ENCODE measurements at regions not wholly inside any gene's neighbourhood (a gene's known extent, or its start where the extent isn't known, plus 50 kb on each side); places are given as distances from the start of the nearest gene placed in this dataset.

DNA sequence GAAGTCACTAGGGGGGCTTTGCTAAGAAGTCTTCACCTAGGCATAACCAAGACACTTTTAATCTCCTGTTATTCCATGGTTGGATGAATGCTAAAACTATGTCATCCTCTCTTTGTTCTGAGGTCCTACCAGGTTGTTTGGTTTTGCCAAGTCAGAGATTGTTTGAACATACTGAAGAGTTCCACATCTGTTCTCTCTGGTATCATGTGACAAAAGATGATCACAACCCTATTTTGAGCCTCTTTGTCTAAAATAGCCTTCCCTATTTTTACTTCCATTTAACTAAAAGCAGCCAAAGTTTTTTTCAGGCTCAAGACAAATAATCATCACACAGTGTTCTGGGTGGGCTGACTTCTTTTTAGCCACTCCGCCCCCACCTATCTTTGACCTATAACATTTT lies 218.4 kb upstream of the LMCD1 start:
- Histone ChIP-seq H2AK5ac (ENCODE audit: low read length, severe bottlenecking) (no peak overlapping the region), H4K91ac (ENCODE audit: low read length) (no peak overlapping the region), H2AFZ (ENCODE audit: low read depth, low read length) (no peak overlapping the region), H3K4me3 (ENCODE audit: insufficient read depth in 1 of 2, low read depth in 1 of 2, low read length in 2 of 2) (no peak overlapping the region), H2BK120ac (ENCODE audit: low read depth, low read length) (no peak overlapping the region), H3K14ac (ENCODE audit: low read length in 2 of 2) (no peak overlapping the region), H3K4me1 (ENCODE audit: control insufficient read depth, insufficient read depth, low read depth, low read length) (peaks cover 7% of the 10 kb centered on the region), H2BK15ac (ENCODE audit: low read depth, poor library complexity, severe bottlenecking) (no peak overlapping the region), H3K4me2 (ENCODE audit: low read length, poor library complexity, severe bottlenecking) (no peak overlapping the region), H3K9ac (ENCODE audit: low read length) (no peak overlapping the region), H3K23ac (ENCODE audit: low read length in 2 of 2) (no peak overlapping the region), H3K36me3 (ENCODE audit: control insufficient read depth in 1 of 2, insufficient read depth in 2 of 2, low read depth in 1 of 2, low read length in 2 of 2) (no peaks in the 10 kb centered on the region), H3K27ac (ENCODE audit: low read length, poor library complexity, severe bottlenecking) (no peak overlapping the region), H3K27me3 (ENCODE audit: control insufficient read depth in 1 of 2, insufficient read depth in 1 of 2, low read length in 2 of 2) (peaks cover 0 to 14% of the 10 kb centered on the region in 2 experiments), H3K79me1 (replicated peaks; ENCODE audit: low read length, poor library complexity, severe bottlenecking) (no peaks in the 10 kb centered on the region), H4K8ac (ENCODE audit: low read length) (no peak overlapping the region), H3K18ac (ENCODE audit: low read depth in 1 of 2, low read length in 2 of 2) (no peak overlapping the region), H3K9me3 (ENCODE audit: control insufficient read depth, low read length) (no peaks in the 10 kb centered on the region), H2BK5ac (ENCODE audit: low read depth, low read length, poor library complexity, severe bottlenecking) (no peak overlapping the region), H3K4ac (ENCODE audit: low read depth in 1 of 2, low read length in 2 of 2) (no peak overlapping the region), H2BK12ac (ENCODE audit: low read length in 2 of 2) (no peak overlapping the region)
- DNase-seq: no peak
- WGBS: no CpG with 5 or more reads among the region's 1 CpG

DNA sequence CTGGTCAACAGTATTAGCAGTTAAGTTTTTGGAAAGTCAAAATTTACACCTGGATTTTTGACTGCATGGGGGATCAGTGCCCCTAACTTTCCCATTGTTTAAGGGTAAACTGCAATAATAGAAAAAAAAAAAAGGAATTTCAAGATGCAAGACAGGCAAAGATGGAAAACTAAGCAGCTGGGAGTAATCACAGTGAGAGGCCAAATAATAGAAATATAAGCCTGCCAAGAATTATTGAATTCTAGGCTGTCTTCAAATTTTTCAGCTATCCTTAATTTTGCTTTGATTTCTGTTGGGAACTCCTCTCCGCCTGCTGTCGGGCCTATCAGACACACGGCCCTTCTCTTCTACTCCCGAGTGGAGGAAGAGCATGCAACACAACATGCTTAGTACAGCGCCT lies 215.5 kb upstream of the LMCD1 start:
- Histone ChIP-seq H2BK120ac (ENCODE audit: low read depth, low read length) (no peak overlapping the region), H3K4ac (ENCODE audit: low read depth in 1 of 2, low read length in 2 of 2) (no peak overlapping the region), H3K79me1 (replicated peaks; ENCODE audit: low read length, poor library complexity, severe bottlenecking) (no peaks in the 10 kb centered on the region), H3K27ac (ENCODE audit: low read length, poor library complexity, severe bottlenecking) (no peak overlapping the region), H4K8ac (ENCODE audit: low read length) (no peak overlapping the region), H2BK12ac (ENCODE audit: low read length in 2 of 2) (no peak overlapping the region), H2BK15ac (ENCODE audit: low read depth, poor library complexity, severe bottlenecking) (no peak overlapping the region), H3K14ac (ENCODE audit: low read length in 2 of 2) (no peak overlapping the region), H3K9me3 (ENCODE audit: control insufficient read depth, low read length) (no peaks in the 10 kb centered on the region), H3K9ac (ENCODE audit: low read length) (no peak overlapping the region), H3K23ac (ENCODE audit: low read length in 2 of 2) (no peak overlapping the region), H3K4me3 (ENCODE audit: insufficient read depth in 1 of 2, low read depth in 1 of 2, low read length in 2 of 2) (no peak overlapping the region), H2AK5ac (ENCODE audit: low read length, severe bottlenecking) (no peak overlapping the region), H4K91ac (ENCODE audit: low read length) (no peak overlapping the region), H3K36me3 (ENCODE audit: control insufficient read depth in 1 of 2, insufficient read depth in 2 of 2, low read depth in 1 of 2, low read length in 2 of 2) (no peaks in the 10 kb centered on the region), H3K4me1 (ENCODE audit: control insufficient read depth, insufficient read depth, low read depth, low read length) (no peaks in the 10 kb centered on the region), H2BK5ac (ENCODE audit: low read depth, low read length, poor library complexity, severe bottlenecking) (no peak overlapping the region), H2AFZ (ENCODE audit: low read depth, low read length) (no peak overlapping the region), H3K27me3 (ENCODE audit: control insufficient read depth in 1 of 2, insufficient read depth in 1 of 2, low read length in 2 of 2) (no peaks in the 10 kb centered on the region), H3K4me2 (ENCODE audit: low read length, poor library complexity, severe bottlenecking) (no peak overlapping the region), H3K18ac (ENCODE audit: low read depth in 1 of 2, low read length in 2 of 2) (no peak overlapping the region)
- no peak for DNase-seq
- 100% methylated on average over 5 of the region's 5 CpGs for WGBS

DNA sequence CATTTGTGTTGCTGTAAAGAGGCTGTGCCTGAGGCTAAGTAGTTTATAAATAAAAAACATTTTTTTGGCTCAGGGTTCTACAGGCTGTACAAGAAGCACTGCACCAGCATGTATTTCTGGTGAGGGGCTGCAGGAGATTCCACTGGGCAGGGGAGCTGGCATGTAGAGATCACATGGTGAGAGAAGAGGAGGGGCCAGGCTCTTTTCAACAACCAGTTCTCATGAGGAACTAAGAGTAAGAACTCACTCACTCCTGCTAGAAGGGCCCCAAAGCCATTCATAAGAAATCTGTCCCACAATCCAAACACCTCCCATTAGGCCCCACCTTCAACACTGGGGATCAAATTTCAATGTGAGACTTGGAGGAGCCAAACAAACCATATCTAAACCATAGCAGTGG lies 214.9 kb upstream of the LMCD1 start:
- H2BK15ac ChIP-seq (ENCODE audit: low read depth, poor library complexity, severe bottlenecking): no peak overlapping the region
- no peak overlapping the region for H3K27ac ChIP-seq (ENCODE audit: low read length, poor library complexity, severe bottlenecking)
- H3K4me2 ChIP-seq (ENCODE audit: low read length, poor library complexity, severe bottlenecking): no peak overlapping the region
- H2BK5ac ChIP-seq (ENCODE audit: low read depth, low read length, poor library complexity, severe bottlenecking): no peak overlapping the region
- no peaks in the 10 kb centered on the region for H3K4me1 ChIP-seq (ENCODE audit: control insufficient read depth, insufficient read depth, low read depth, low read length)
- H3K18ac ChIP-seq (ENCODE audit: low read depth in 1 of 2, low read length in 2 of 2): no peak overlapping the region
- DNase-seq: no peak
- H3K36me3 ChIP-seq (ENCODE audit: control insufficient read depth in 1 of 2, insufficient read depth in 2 of 2, low read depth in 1 of 2, low read length in 2 of 2): no peaks in the 10 kb centered on the region
- H2BK12ac ChIP-seq (ENCODE audit: low read length in 2 of 2): no peak overlapping the region
- H2BK120ac ChIP-seq (ENCODE audit: low read depth, low read length): no peak overlapping the region
- no peak overlapping the region for H4K8ac ChIP-seq (ENCODE audit: low read length)
- no peak overlapping the region for H3K14ac ChIP-seq (ENCODE audit: low read length in 2 of 2)
- H3K4ac ChIP-seq (ENCODE audit: low read depth in 1 of 2, low read length in 2 of 2): no peak overlapping the region
- H3K9ac ChIP-seq (ENCODE audit: low read length): no peak overlapping the region
- H3K4me3 ChIP-seq (ENCODE audit: insufficient read depth in 1 of 2, low read depth in 1 of 2, low read length in 2 of 2): no peak overlapping the region
- no peak overlapping the region for H4K91ac ChIP-seq (ENCODE audit: low read length)
- H2AFZ ChIP-seq (ENCODE audit: low read depth, low read length): no peak overlapping the region
- no peaks in the 10 kb centered on the region for H3K27me3 ChIP-seq (ENCODE audit: control insufficient read depth in 1 of 2, insufficient read depth in 1 of 2, low read length in 2 of 2)
- H2AK5ac ChIP-seq (ENCODE audit: low read length, severe bottlenecking): no peak overlapping the region
- no peaks in the 10 kb centered on the region for H3K9me3 ChIP-seq (ENCODE audit: control insufficient read depth, low read length)
- H3K79me1 ChIP-seq (replicated peaks; ENCODE audit: low read length, poor library complexity, severe bottlenecking): no peaks in the 10 kb centered on the region
- H3K23ac ChIP-seq (ENCODE audit: low read length in 2 of 2): no peak overlapping the region

DNA sequence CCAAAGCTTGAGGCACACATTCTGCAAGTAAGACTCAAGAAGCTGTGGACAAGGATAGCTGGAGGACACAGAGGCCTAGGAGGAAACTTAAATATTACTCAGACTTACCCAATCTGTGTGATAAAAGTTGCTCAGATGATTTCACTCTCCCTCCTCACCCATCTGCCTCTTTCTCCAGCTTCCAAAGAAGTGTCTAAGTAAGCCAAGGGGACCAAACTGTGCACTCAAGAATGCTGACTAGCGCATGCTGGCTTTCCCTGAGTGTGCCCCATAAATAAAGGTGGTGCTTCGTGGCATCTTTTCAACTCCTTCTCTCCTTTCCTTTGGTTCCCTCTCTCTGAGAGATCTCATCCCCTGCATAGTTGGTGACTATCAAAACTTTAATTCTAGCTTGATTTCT lies 211.0 kb upstream of the LMCD1 start:
- Histone ChIP-seq H2AFZ (ENCODE audit: low read depth, low read length) (no peak overlapping the region), H4K91ac (ENCODE audit: low read length) (no peak overlapping the region), H3K18ac (ENCODE audit: low read depth in 1 of 2, low read length in 2 of 2) (no peak overlapping the region), H3K4me2 (ENCODE audit: low read length, poor library complexity, severe bottlenecking) (no peak overlapping the region), H4K8ac (ENCODE audit: low read length) (no peak overlapping the region), H3K14ac (ENCODE audit: low read length in 2 of 2) (no peak overlapping the region), H3K4me1 (ENCODE audit: control insufficient read depth, insufficient read depth, low read depth, low read length) (no peaks in the 10 kb centered on the region), H2BK120ac (ENCODE audit: low read depth, low read length) (no peak overlapping the region), H2BK15ac (ENCODE audit: low read depth, poor library complexity, severe bottlenecking) (no peak overlapping the region), H3K27me3 (ENCODE audit: control insufficient read depth in 1 of 2, insufficient read depth in 1 of 2, low read length in 2 of 2) (no peaks in the 10 kb centered on the region), H3K4ac (ENCODE audit: low read depth in 1 of 2, low read length in 2 of 2) (no peak overlapping the region), H3K36me3 (ENCODE audit: control insufficient read depth in 1 of 2, insufficient read depth in 2 of 2, low read depth in 1 of 2, low read length in 2 of 2) (no peaks in the 10 kb centered on the region), H3K4me3 (ENCODE audit: insufficient read depth in 1 of 2, low read depth in 1 of 2, low read length in 2 of 2) (no peak overlapping the region), H3K79me1 (replicated peaks; ENCODE audit: low read length, poor library complexity, severe bottlenecking) (no peaks in the 10 kb centered on the region), H2BK5ac (ENCODE audit: low read depth, low read length, poor library complexity, severe bottlenecking) (no peak overlapping the region), H3K23ac (ENCODE audit: low read length in 2 of 2) (no peak overlapping the region), H2AK5ac (ENCODE audit: low read length, severe bottlenecking) (no peak overlapping the region), H3K27ac (ENCODE audit: low read length, poor library complexity, severe bottlenecking) (no peak overlapping the region), H3K9me3 (ENCODE audit: control insufficient read depth, low read length) (no peaks in the 10 kb centered on the region), H3K9ac (ENCODE audit: low read length) (no peak overlapping the region), H2BK12ac (ENCODE audit: low read length in 2 of 2) (no peak overlapping the region)
- WGBS: 92% methylated on average over 2 of the region's 2 CpGs
- no peak for DNase-seq

Measured in mesenchymal stem cell (in vitro differentiated cells and primary cell).